ENCODE measurements at regions not wholly inside any gene's neighbourhood (a gene's known extent, or its start where the extent isn't known, plus 50 kb on each side); places are given as distances from the start of the nearest gene placed in this dataset.

DNA sequence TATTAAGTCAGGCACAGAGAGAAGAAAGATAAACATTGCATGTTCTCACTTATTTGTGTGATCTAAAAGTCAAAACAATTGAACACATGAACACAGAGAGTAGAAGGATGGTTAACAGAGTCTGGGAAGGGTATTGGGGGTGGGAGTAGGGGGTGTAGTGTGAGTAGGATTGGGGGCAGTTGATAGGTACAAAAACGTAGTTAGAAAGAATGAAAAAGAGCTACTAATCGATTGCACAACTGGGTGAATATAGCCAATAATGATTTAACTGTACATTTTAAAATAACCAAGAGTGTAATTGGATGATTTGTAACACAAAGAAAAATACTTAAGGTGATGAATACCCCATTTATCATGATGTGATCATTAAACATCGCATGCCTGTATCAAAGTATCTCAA lies 333.3 kb downstream of the HAO1 start:
- TF ChIP-seq, protein P1, sequence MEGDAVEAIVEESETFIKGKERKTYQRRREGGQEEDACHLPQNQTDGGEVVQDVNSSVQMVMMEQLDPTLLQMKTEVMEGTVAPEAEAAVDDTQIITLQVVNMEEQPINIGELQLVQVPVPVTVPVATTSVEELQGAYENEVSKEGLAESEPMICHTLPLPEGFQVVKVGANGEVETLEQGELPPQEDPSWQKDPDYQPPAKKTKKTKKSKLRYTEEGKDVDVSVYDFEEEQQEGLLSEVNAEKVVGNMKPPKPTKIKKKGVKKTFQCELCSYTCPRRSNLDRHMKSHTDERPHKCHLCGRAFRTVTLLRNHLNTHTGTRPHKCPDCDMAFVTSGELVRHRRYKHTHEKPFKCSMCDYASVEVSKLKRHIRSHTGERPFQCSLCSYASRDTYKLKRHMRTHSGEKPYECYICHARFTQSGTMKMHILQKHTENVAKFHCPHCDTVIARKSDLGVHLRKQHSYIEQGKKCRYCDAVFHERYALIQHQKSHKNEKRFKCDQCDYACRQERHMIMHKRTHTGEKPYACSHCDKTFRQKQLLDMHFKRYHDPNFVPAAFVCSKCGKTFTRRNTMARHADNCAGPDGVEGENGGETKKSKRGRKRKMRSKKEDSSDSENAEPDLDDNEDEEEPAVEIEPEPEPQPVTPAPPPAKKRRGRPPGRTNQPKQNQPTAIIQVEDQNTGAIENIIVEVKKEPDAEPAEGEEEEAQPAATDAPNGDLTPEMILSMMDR (IDR thresholded peaks at IDR 0.05 in 4 of 5, conservative IDR thresholded peaks at IDR 0.05 in 1 of 5) = no peak
- no peak for TF ChIP-seq POLR2A (IDR thresholded peaks at IDR 0.05)
- Histone ChIP-seq H3K4me3 (no peak overlapping the region), H3K27ac (no peak overlapping the region), H3K36me3 (no peaks in the 10 kb centered on the region), H3K9me3 (no peaks in the 10 kb centered on the region), H3K27me3 (no peaks in the 10 kb centered on the region), H3K4me1 (no peaks in the 10 kb centered on the region)
- in situ Hi-C loops (cut with MboI; ENCODE audit: low sequenced_read_pairs in 4 of 4) (no loop called here), intact Hi-C loops (cut with DNase I; ENCODE audit: low total_unique reads) (no loop called here)
- ATAC-seq (no peak), DNase-seq (no peak)

DNA sequence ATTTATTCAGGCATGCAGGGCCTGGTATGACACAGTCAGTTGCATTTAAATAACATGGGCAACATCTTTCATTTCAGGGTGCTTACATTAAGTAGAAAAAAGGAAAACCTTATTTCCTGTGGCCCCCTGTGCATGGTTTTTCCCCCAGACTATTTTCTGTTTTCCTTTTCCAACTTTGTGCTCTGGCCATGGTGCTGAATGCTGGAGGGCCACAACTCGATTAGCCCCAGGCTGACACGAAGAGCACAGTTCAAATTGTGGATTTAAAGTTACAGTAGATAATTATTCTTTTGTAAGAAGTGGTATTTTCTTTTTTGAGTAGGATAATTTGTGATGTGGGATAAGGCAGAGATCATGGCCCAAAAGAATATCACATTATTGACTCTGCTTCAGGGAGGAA lies 332.0 kb downstream of the HAO1 start:
- H3K27ac ChIP-seq = no peak overlapping the region
- no peak for DNase-seq
- H3K27me3 ChIP-seq = no peaks in the 10 kb centered on the region
- TF ChIP-seq POLR2A (IDR thresholded peaks at IDR 0.05) = no peak
- TF ChIP-seq, protein P1 (IDR thresholded peaks at IDR 0.05 in 4 of 5, conservative IDR thresholded peaks at IDR 0.05 in 1 of 5) = no peak
- no peaks in the 10 kb centered on the region for H3K4me1 ChIP-seq
- H3K9me3 ChIP-seq = no peaks in the 10 kb centered on the region
- ATAC-seq = no peak
- no peak overlapping the region for H3K4me3 ChIP-seq
- in situ Hi-C loops (cut with MboI; ENCODE audit: low sequenced_read_pairs in 4 of 4) = no loop called here
- no peaks in the 10 kb centered on the region for H3K36me3 ChIP-seq
- intact Hi-C loops (cut with DNase I; ENCODE audit: low total_unique reads) = no loop called here

DNA sequence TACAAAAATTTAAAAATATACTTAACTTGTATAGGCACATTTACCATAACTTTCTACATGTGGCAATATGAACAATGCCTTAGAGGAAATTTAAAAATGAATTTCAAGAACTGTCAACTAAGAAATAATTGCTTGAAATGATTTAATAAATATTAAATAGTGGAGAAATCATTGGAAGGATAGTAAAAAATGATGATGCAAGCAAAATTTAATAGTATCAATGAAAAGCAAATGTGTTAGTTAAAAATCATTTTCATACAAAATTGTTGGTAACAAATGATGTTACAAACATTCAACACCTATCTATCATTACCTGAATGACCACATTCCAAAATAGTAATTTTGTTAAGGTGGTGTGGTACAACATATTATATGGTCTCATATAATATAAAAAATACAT lies 331.0 kb downstream of the HAO1 start:
- no peaks in the 10 kb centered on the region for H3K27me3 ChIP-seq
- H3K4me3 ChIP-seq = no peak overlapping the region
- intact Hi-C loops (cut with DNase I; ENCODE audit: low total_unique reads) (no loop called here), in situ Hi-C loops (cut with MboI; ENCODE audit: low sequenced_read_pairs in 4 of 4) (no loop called here)
- H3K36me3 ChIP-seq = no peaks in the 10 kb centered on the region
- ATAC-seq = no peak
- H3K9me3 ChIP-seq = no peaks in the 10 kb centered on the region
- H3K27ac ChIP-seq = no peak overlapping the region
- no peak for DNase-seq
- no peaks in the 10 kb centered on the region for H3K4me1 ChIP-seq
- TF ChIP-seq, protein P1 (IDR thresholded peaks at IDR 0.05 in 4 of 5, conservative IDR thresholded peaks at IDR 0.05 in 1 of 5) = no peak
- no peak for TF ChIP-seq POLR2A (IDR thresholded peaks at IDR 0.05)

DNA sequence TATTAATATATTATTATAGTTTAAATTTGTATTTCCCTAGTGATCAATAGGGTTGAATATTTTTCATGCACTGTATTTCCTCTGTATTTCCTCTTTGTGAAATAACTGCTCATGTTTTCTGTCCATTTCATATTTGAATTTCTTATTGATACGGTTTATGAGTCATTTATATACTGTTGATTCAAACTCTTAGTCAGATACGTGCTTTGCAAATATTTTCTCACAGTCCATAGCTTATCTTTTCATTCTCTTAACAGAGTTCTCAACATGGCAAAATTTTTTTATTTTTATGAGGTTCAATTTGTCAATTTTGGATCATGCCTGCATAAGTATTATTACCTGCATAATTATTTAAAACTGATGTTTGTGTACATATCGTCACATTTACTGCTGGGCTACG lies 329.6 kb downstream of the HAO1 start:
- Histone ChIP-seq H3K36me3 (no peaks in the 10 kb centered on the region), H3K9me3 (no peaks in the 10 kb centered on the region), H3K4me1 (no peaks in the 10 kb centered on the region), H3K27me3 (no peaks in the 10 kb centered on the region), H3K4me3 (no peak overlapping the region), H3K27ac (no peak overlapping the region)
- in situ Hi-C loops (cut with MboI; ENCODE audit: low sequenced_read_pairs in 4 of 4) = no loop called here
- DNase-seq (no peak), ATAC-seq (no peak)
- intact Hi-C loops (cut with DNase I; ENCODE audit: low total_unique reads) = no loop called here
- TF ChIP-seq POLR2A (IDR thresholded peaks at IDR 0.05) = no peak
- TF ChIP-seq, protein P1 (IDR thresholded peaks at IDR 0.05 in 4 of 5, conservative IDR thresholded peaks at IDR 0.05 in 1 of 5) = no peak

- TF ChIP-seq POLR2A (IDR thresholded peaks at IDR 0.05) = no peak
- TF ChIP-seq, protein P1 (IDR thresholded peaks at IDR 0.05 in 4 of 5, conservative IDR thresholded peaks at IDR 0.05 in 1 of 5) = no peak
- intact Hi-C loops (cut with DNase I; ENCODE audit: low total_unique reads) = no loop called here
- Histone ChIP-seq H3K36me3 (no peaks in the 10 kb centered on the region), H3K27ac (no peak overlapping the region), H3K27me3 (no peaks in the 10 kb centered on the region), H3K9me3 (no peaks in the 10 kb centered on the region), H3K4me3 (no peak overlapping the region), H3K4me1 (no peaks in the 10 kb centered on the region)
- DNase-seq (no peak), ATAC-seq (no peak)
- in situ Hi-C loops (cut with MboI; ENCODE audit: low sequenced_read_pairs in 4 of 4) = no loop called here
Measured at GRCh38 chr20:7617797-7618196, 322.5 kb downstream of the HAO1 start.
